Heart right ventricle (tissue), 16 donors: ENCODE measurements at regions not wholly inside any gene's neighbourhood (a gene's known extent, or its start where the extent isn't known, plus 50 kb on each side); places are given as distances from the start of the nearest gene placed in this dataset.
"Not testable (repeated sequence)": the region's sequence is repeated elsewhere in the genome, so short reads cannot be mapped to it uniquely, and the experiment has no call there.

Source experiments
- ATAC-seq, 8 donors: fragments of 200-7000 bp; cut with Tn5 transposase; one replicate each; pipeline ENCODE4 v1.9.1; 2020; ENCODE audit warnings: mild to moderate bottlenecking in 8 of 8, moderate library complexity in 8 of 8, moderate number of reproducible peaks in 1 of 8
- DNase-seq, 2 donors: peaks; one replicate each; pipeline ENCODE4 v3.0.0-alpha.2; 2020
- H3K27ac ChIP-seq, 10 donors: fragments of 200-600 bp; sonication (generic) in 2 of 10; one replicate each; pipeline versions ENCODE4 v1.5.0 to v1.8.0; 2020 to 2022; ENCODE audit warnings: mild to moderate bottlenecking in 3 of 10
- H3K27me3 ChIP-seq, 7 donors: fragments of 200-600 bp; one replicate each; pipeline ENCODE4 v1.8.0; 2021 to 2022; ENCODE audit warnings: mild to moderate bottlenecking in 2 of 7
- H3K36me3 ChIP-seq, 9 donors: fragments of 200-600 bp; sonication (generic) in 1 of 9; one replicate each; pipeline versions ENCODE4 v1.5.0 to v1.8.0; 2020 to 2022; ENCODE audit warnings: mild to moderate bottlenecking in 2 of 9
- H3K4me1 ChIP-seq, 9 donors: fragments of 200-600 bp; sonication (generic) in 1 of 9; one replicate each; pipeline versions ENCODE4 v1.5.0 to v1.8.0; 2020 to 2022; ENCODE audit warnings: mild to moderate bottlenecking in 4 of 9
- H3K4me3 ChIP-seq, 10 donors: fragments of 200-600 bp; sonication (generic) in 2 of 10; one replicate each; pipeline versions ENCODE4 v1.5.0 to v1.8.0; 2020 to 2022; ENCODE audit warnings: mild to moderate bottlenecking in 7 of 10, moderate library complexity in 2 of 10
- H3K9me3 ChIP-seq, 11 donors: fragments of 200-600 bp in 10 of 11; sonication (generic) in 2 of 11; one replicate each; pipeline versions ENCODE4 v1.5.0 to v1.8.0; 2013 to 2022; ENCODE audit warnings: mild to moderate bottlenecking in 2 of 11, control low read depth in 1 of 11, moderate library complexity in 1 of 11
- CTCF ChIP-seq, 9 donors: fragments of 200-600 bp; sonication (generic) in 2 of 9; IDR thresholded peaks; one replicate each; pipeline versions ENCODE4 v1.5.0 to v1.8.0; 2021 to 2022; ENCODE audit warnings: antibody characterized with exemption in 9 of 9, mild to moderate bottlenecking in 5 of 9, moderate library complexity in 1 of 9
- WGBS, 2 donors: extraction: QIAGEN DNeasy Blood & Tissue Kit; methylation state at CpG; one replicate each; pipeline ENCODE4 v1.1.7; 2013; ENCODE audit warnings: inconsistent platforms in 1 of 2; 5-methylcytosine and 5-hydroxymethylcytosine counted together
- intact Hi-C, 10 donors: fragments of 100-400 bp; cut with DNase I; formaldehyde crosslinking; loops; one replicate each; pipeline versions ENCODE4 v1.11.1 to v1.14.2; 2022
- donor health status: Arrhythmogenic right ventricular cardiomyopathy.
- donor health status: ischemic (EF 13 %, LVEDD 7.1; RV severe dilation, severe dysfunction).
- donor health status: healthy with polysubstance abuse.
- donor health status: DM: no; HTN: yes; CAD: no.
- donor health status: DM: no; HTN: no; CAD: no.
- donor health status: ischemic (EF 25% LVEDD 6.9; RV normal size, moderate dysfunction).
- donor health status: ischemic (EF 25% LVEDD 5.7; RV mildly dilated, moderate dysfunction).
- donor health status: healthy.
- donor health status: DM: yes; HTN: yes; CAD: no.
- donor health status: Ischemic cardiomyopathy.
- donor health status: ischemic (EF 35%, LVEDD 5.7; RV mildly dilated, moderate dysfunction).
- donor health status: nonischemic (EF 11% LVEDD 7.7; RV severe dilation, severe dysfunction).
- donor health status: DM: yes; HTN: yes; CAD: no.
- donor health status: PGD.
- donor health status: ischemic (EF 29% LVEDD 5.4; RV normal size, mild dysfunction).
- donor health status: nonischemic (EF 23%, LVEDD 6.1; RV moderate dilation, normal function).

GRCh38 chr7:70893971-70894715 lies 237.8 kb upstream of the GALNT17 start:
- intact Hi-C loops, result no loop called here
- Histone ChIP-seq H3K4me1 (no peaks in the 10 kb centered on the region), H3K27ac (no peak overlapping the region), H3K9me3 (peaks cover 0 to 36% (median 8%) of the 10 kb centered on the region in 11 donors), H3K36me3 (no peaks in the 10 kb centered on the region), H3K4me3 (no peak overlapping the region), H3K27me3 (no peaks in the 10 kb centered on the region)
- no peak for TF ChIP-seq CTCF (IDR thresholded peaks at IDR 0.05)
- WGBS, 2 donors, result 79 to 85% methylated on average over 4 of the region's 4 CpGs
- ATAC-seq (no peak), DNase-seq (no peak)

DNA sequence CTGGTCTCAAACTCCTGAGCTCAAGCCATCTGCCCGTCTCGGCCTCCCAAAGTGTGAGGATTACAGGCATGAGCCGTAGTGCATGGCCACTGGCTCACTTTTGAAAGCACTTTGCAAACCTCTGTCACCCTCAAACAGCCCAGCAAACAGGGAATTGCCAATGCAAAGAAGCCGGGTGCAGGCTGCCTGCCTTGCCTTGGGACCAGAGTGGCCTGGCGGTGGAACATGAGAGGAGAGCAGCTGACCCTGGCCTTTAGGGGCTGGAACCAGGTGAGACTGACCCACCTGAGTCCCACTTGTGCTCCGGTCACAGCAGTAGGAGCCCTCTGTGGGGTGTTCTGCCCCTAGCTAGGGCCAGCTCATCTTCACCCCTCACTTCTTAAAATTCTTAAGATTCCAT lies 237.1 kb upstream of the GALNT17 start:
- TF ChIP-seq CTCF (IDR thresholded peaks at IDR 0.05), result no peak
- WGBS, 2 donors, result 87 to 88% methylated on average over 6 of the region's 6 CpGs
- intact Hi-C loops, result no loop called here
- ATAC-seq, result no peak
- DNase-seq, result no peak
- Histone ChIP-seq H3K4me1 (no peaks in the 10 kb centered on the region), H3K9me3 (peaks cover 0 to 29% (median 7%) of the 10 kb centered on the region in 11 donors), H3K36me3 (no peaks in the 10 kb centered on the region), H3K27ac (no peak overlapping the region), H3K27me3 (no peaks in the 10 kb centered on the region), H3K4me3 (no peak overlapping the region)

GRCh38 chr7:70895337-70896200 lies 236.4 kb upstream of the GALNT17 start:
- H3K4me1 ChIP-seq, DNase-seq, H3K36me3 ChIP-seq, intact Hi-C loops, H3K27ac ChIP-seq, ATAC-seq, H3K4me3 ChIP-seq, H3K27me3 ChIP-seq: not testable (repeated sequence)
- WGBS, 2 donors, result 64 to 66% methylated on average over 7 of the region's 7 CpGs
- peaks cover 0 to 21% (median 3%) of the 10 kb centered on the region in 11 donors for H3K9me3 ChIP-seq

DNA sequence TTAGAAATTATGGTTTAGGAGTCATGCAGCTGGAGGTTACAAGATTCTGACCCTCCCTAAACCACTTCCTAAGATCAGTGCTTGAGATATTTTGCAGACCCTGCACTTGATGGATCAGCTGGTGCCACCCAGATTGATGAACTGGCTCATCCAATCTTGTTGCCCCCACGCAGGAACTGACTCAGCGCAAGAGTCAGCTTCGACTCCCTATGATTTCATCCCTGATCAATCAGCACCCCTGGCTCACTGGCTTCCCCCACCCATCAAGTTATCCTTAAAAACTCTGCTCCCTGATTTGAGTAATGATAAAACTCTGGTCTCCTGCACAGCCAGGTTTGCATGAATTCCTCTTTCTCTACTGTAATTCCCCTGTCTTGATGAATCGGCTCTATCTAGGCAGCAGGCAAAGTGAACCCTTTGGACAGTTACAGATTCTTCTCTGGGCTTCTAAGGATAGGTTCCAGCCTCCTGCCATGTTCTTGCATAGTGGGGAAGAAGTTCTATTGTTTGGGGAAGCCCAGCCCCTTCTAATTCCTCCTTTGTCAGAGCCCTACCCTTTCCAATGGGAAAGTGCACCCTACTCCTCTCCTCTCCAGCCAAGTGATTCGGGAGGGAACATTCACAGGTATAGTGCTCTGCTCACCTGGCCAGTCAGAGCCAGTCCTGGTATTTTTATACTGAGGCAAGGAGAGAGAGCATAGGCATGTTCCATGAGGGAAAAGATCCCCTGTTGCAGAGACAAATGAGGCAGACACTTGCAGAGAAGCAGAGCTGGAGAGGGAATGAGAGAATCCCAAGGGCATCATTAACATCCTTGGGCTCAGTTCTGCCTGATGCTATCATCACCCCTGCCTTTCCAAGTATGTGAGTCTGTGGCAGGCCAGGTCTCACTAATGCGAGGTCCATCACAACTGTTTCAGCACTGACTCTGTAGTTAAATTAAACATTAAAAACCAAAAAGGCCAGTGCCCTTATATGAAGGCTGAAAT lies 224.4 kb upstream of the GALNT17 start:
- no peaks in the 10 kb centered on the region for H3K4me1 ChIP-seq
- H3K36me3 ChIP-seq, result no peaks in the 10 kb centered on the region
- H3K27ac ChIP-seq, result no peak overlapping the region
- peaks cover 0 to 6% (median 0%) of the 10 kb centered on the region in 7 donors for H3K27me3 ChIP-seq
- no peak overlapping the region for H3K4me3 ChIP-seq
- intact Hi-C loops, result no loop called here
- no peak for ATAC-seq
- WGBS, 2 donors, result 69 to 79% methylated on average over 6 of the region's 6 CpGs
- no peak for TF ChIP-seq CTCF (IDR thresholded peaks at IDR 0.05)
- H3K9me3 ChIP-seq, result peaks cover 0 to 16% (median under 1%) of the 10 kb centered on the region in 11 donors
- DNase-seq, result no peak
